Lower leg skin (tissue), 4 donors: ENCODE measurements at regions not wholly inside any gene's neighbourhood (a gene's known extent, or its start where the extent isn't known, plus 50 kb on each side); places are given as distances from the start of the nearest gene placed in this dataset.

Source experiments
- DNase-seq, 2 donors: peaks; one replicate each; pipeline ENCODE4 v3.0.0-alpha.2; 2019; ENCODE audit warnings: low spot score in 2 of 2
- H3K4me3 ChIP-seq: fragments of 200-600 bp; sonication (generic); 2 replicates; pipeline ENCODE4 v1.5.1; 2017; ENCODE audit warnings: mild to moderate bottlenecking, low read depth; ENCODE audit not compliant: poor library complexity, severe bottlenecking
- POLR2A ChIP-seq, 2 donors: fragments of 450-650 bp; IDR thresholded peaks; one replicate each; pipeline ENCODE4 v1.6.1; 2016 to 2017; ENCODE audit warnings: antibody characterized with exemption in 2 of 2, mild to moderate bottlenecking in 1 of 2, moderate library complexity in 1 of 2
- WGBS, 2 donors: methylation state at CpG; one replicate each; pipeline ENCODE4 v1.1.5; 2018; 5-methylcytosine and 5-hydroxymethylcytosine counted together
- intact Hi-C: fragments of 100-400 bp; cut with DNase I; formaldehyde crosslinking; loops from one replicate; pipeline ENCODE4 v1.15.0; 2023; ENCODE audit warnings: low total_unique reads
- TF ChIP-seq, protein P1 (sequence below), 3 donors: fragments of 450-650 bp; IDR thresholded peaks; one replicate each; pipeline ENCODE4 v1.5.1; 2016; ENCODE audit warnings: antibody characterized with exemption in 3 of 3, mild to moderate bottlenecking in 3 of 3, moderate library complexity in 2 of 3

DNA sequence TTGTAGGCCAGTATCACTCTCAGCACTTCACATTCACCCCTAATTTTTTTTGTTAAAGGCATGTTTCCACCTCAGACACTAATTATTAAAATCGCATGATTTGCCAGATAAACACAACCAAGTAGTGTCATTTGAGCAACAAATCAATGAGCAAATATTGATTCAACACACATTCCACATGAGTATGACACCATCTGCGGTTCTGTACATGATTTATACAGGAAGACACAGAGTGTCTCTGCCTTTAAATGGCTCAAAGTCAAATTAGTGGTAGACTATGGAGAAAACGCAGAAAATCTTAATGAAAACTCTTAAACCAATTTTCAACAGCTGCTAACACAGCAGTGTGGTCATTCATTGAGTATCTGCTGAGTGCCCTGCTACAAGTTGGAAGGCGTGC is 300.2 kb downstream of the SOX4 start:
- 78 to 82% methylated on average over 4 of the region's 4 CpGs for WGBS, 2 donors
- intact Hi-C loops, result no loop called here

DNA sequence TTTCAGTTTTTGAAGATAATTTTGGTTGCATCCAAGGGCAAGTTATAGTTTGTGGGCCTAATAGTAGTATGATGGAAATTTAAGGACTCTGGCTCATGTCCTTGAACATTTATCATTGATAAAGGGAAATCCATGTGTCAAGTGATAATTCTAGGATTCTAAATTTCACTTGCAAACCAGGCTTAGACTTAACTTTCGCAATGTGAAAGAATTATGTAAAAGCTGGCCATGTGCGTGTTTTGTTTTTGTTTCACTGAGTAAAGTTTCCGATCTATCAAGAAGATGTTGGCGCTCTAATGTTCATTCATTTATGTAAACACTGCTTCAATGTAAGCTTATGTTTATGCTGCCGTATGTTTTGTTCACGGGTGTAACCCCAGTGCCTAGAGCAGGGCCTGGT is 302.0 kb downstream of the SOX4 start:
- no peak for DNase-seq
- intact Hi-C loops, result no loop called here
- H3K4me3 ChIP-seq, result no peak overlapping the region
- WGBS, 2 donors, result 93% methylated on average over 6 of the region's 6 CpGs
- no peak for TF ChIP-seq POLR2A (IDR thresholded peaks at IDR 0.05)
- TF ChIP-seq, protein P1, sequence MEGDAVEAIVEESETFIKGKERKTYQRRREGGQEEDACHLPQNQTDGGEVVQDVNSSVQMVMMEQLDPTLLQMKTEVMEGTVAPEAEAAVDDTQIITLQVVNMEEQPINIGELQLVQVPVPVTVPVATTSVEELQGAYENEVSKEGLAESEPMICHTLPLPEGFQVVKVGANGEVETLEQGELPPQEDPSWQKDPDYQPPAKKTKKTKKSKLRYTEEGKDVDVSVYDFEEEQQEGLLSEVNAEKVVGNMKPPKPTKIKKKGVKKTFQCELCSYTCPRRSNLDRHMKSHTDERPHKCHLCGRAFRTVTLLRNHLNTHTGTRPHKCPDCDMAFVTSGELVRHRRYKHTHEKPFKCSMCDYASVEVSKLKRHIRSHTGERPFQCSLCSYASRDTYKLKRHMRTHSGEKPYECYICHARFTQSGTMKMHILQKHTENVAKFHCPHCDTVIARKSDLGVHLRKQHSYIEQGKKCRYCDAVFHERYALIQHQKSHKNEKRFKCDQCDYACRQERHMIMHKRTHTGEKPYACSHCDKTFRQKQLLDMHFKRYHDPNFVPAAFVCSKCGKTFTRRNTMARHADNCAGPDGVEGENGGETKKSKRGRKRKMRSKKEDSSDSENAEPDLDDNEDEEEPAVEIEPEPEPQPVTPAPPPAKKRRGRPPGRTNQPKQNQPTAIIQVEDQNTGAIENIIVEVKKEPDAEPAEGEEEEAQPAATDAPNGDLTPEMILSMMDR (IDR thresholded peaks at IDR 0.05), result no peak

More for the DNA sequence above, 300.2 kb downstream of the SOX4 start:
- H3K4me3 ChIP-seq, result no peak overlapping the region
- no peak for DNase-seq
- TF ChIP-seq, protein P1 (IDR thresholded peaks at IDR 0.05), result no peak
- no peak for TF ChIP-seq POLR2A (IDR thresholded peaks at IDR 0.05)

DNA sequence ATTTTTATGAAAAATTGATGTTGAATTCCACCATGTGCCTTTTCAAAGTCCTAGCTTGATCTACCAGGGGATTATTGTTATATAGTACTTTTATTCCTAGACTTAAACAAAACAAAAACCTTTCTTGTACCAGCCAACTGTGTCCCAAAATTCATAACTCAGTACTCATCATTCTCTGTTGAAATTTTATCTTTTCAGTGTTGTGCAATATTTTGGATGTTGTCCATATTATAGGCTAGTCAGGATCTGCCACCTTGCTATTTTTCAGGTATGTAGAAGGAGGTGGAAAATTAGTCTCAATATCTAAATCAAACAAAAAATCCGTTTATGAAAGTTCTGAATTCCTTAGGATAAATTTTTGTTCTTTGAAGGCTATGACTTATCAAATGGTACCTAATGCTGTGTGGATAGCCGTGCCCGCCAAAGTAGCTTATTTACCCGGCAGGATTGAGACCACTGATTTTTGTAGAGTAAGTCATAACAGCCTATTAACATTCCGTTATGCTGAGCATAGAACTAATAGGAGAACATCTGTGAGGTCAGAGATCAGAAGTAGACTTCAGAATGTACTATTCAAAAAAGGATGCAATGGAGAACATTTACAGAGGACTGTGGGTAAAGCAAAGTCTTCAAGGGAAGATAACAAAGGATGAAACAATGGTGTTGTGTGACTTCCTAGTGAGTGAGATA is 304.7 kb downstream of the SOX4 start:
- no peak overlapping the region for H3K4me3 ChIP-seq
- intact Hi-C loops, result no loop called here
- TF ChIP-seq, protein P1 (IDR thresholded peaks at IDR 0.05), result no peak
- 40 to 58% methylated on average over 5 of the region's 5 CpGs for WGBS, 2 donors
- DNase-seq, result no peak

DNA sequence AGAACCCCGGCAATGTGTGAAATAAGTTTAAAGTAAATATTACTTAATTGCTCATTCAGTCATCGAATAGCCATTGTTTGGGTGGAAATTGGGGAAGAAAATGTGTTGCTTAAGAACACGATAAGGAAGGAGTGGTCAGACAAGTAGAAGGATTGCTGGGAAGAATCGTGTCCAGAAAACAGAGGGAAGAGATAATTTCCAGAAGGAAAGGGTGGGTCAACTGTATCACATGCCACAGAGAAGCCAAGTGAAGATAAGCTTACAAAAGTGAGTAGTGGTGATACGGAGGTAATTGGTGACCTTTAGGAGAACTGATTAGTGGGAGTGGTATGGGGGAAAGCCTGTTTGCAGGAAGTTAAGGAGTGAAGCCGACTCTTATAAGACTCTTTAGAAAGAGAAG is 306.2 kb downstream of the SOX4 start:
- intact Hi-C loops, result no loop called here
- WGBS, 2 donors, result 81 to 88% methylated on average over 6 of the region's 6 CpGs
- TF ChIP-seq POLR2A (IDR thresholded peaks at IDR 0.05), result no peak
- TF ChIP-seq, protein P1 (IDR thresholded peaks at IDR 0.05), result no peak
- no peak overlapping the region for H3K4me3 ChIP-seq
- DNase-seq, result no peak

DNA sequence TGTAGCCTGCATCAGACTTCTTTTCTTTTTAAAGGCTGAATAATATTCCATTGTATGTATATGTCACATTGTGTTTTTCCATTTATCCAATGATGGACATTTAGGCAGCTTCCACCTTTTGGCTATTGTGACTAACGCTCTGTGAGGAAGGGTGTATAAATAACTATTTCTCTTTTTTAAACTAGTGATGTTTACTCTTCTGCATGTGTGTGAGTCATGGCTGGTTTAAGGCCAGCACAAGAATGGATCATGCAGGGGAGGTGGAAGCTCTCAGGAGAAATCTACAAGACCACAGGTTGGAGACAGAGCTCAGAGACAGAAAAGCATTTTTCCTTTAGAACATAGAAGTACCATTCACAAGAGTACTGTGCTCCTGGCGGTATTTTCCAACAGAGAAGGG is 307.2 kb downstream of the SOX4 start:
- 71 to 78% methylated on average over 2 of the region's 2 CpGs for WGBS, 2 donors
- no peak for DNase-seq
- intact Hi-C loops, result no loop called here
- TF ChIP-seq POLR2A (IDR thresholded peaks at IDR 0.05), result no peak
- TF ChIP-seq, protein P1 (IDR thresholded peaks at IDR 0.05), result no peak
- H3K4me3 ChIP-seq, result no peak overlapping the region

DNA sequence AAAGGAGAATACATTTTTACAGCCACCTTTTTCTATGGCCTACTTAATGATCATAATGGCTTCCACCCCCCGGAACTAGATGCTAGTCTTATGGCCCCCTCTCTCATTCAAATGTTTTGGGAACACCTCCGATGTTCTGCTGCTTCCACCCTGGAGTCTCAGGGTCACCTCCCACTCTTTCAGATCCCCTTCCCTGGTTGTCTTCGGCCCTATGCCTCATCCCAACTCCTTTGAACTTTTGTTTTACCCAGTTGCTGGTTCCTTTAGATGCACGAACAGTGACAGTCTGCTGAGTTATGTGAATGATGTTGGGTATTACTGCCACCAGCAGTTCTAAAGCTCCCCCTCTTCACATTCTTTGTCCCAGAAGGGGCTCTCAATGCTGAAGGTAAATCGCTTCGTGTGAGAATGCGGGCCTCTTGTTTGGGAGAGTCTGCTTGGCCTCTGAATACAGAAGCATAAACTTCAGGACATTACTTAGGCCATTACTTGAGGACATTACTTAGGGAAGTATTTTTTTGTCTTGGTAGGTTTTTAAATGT is 309.1 kb downstream of the SOX4 start:
- intact Hi-C loops, result no loop called here
- H3K4me3 ChIP-seq, result no peak overlapping the region
- no peak for TF ChIP-seq POLR2A (IDR thresholded peaks at IDR 0.05)
- TF ChIP-seq, protein P1 (IDR thresholded peaks at IDR 0.05), result no peak
- DNase-seq, result no peak
- 89 to 94% methylated on average over 7 of the region's 7 CpGs for WGBS, 2 donors
